Ovary (tissue), 7 donors: ENCODE measurements at regions not wholly inside any gene's neighbourhood (a gene's known extent, or its start where the extent isn't known, plus 50 kb on each side); places are given as distances from the start of the nearest gene placed in this dataset.

Experiments
- DNase-seq, 5 donors: peaks; one replicate each; pipeline ENCODE4 v3.0.0-alpha.2; 2019 to 2020
- H3K27ac ChIP-seq, 2 donors: fragments of 200-600 bp; one replicate each; pipeline versions ENCODE4 v1.5.1 to v1.8.0; 2019 to 2022
- H3K27me3 ChIP-seq: fragments of 200-600 bp; one replicate; pipeline ENCODE4 v1.8.0; 2022
- H3K36me3 ChIP-seq: fragments of 200-600 bp; sonication (generic); one replicate; pipeline ENCODE4 v1.5.1; 2019
- H3K4me1 ChIP-seq: one replicate; pipeline ENCODE4 v1.8.1; 2013; ENCODE audit warnings: mild to moderate bottlenecking, moderate library complexity; ENCODE audit not compliant: insufficient read depth
- H3K4me3 ChIP-seq: fragments of 200-600 bp; sonication (generic); one replicate; pipeline ENCODE4 v1.5.1; 2017
- H3K9me3 ChIP-seq, 2 donors: fragments of 200-600 bp in 1 of 2; sonication (generic) in 1 of 2; one replicate each; pipeline versions ENCODE4 v1.5.1 to v1.8.1; 2013 to 2019; ENCODE audit warnings: mild to moderate bottlenecking in 1 of 2, moderate library complexity in 1 of 2
- EP300 ChIP-seq: sonication (generic); formaldehyde crosslinking; IDR thresholded peaks from one replicate; pipeline ENCODE4 v1.6.1; 2017; ENCODE audit warnings: antibody characterized with exemption
- POLR2A ChIP-seq: fragments of 450-650 bp; IDR thresholded peaks from one replicate; pipeline ENCODE4 v1.6.1; 2017; ENCODE audit warnings: antibody characterized with exemption, mild to moderate bottlenecking, moderate library complexity
- WGBS, 3 donors: extraction: QIAGEN DNeasy Blood & Tissue Kit in 1 of 3; methylation state at CpG; one replicate each; pipeline versions ENCODE4 v1.1.5 to v1.1.7; 2013 to 2017; 5-methylcytosine and 5-hydroxymethylcytosine counted together
- intact Hi-C, 4 donors: fragments of 100-400 bp; cut with DNase I; formaldehyde crosslinking; loops; one replicate each; pipeline versions ENCODE4 v1.11.0 to v1.15.1; 2022 to 2023
- TF ChIP-seq, protein P1 (sequence below), 3 donors: fragments of 450-650 bp in 2 of 3; fragments of 200-600 bp in 1 of 3; IDR thresholded peaks; one replicate each; pipeline versions ENCODE4 v1.5.1 to v1.8.0; 2016 to 2022; ENCODE audit warnings: antibody characterized with exemption in 3 of 3, mild to moderate bottlenecking in 1 of 3
- donor health status: DM: no; HTN: no; CAD: no; lungs with moderate emphysema.
- donor health status: DM: no; HTN: no; CAD: no.
- donor health status: Bipolar disorder and iron deficiency.
- donor health status: DM: no; HTN: no; CAD: no.
- donor health status: DM: yes; HTN: yes; CAD: no.

DNA sequence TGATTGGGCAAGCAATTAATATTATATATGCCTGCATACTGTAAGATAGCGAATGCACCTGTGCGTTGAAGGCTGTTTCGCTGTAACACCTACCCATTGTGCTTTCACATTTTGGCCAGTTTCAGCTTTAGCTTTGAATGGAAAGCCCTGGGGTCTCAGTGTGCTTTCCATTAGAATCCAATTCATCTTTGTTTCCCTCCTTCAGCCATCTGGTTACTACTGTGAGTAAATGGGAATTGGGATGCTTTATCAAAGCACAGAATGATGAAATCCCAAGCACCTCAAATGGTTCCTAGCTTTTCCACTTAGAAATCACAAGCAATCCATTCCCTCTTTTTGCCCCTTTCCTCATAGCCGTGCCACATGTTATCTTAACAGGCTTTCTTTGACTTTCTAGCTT is 127.1 kb downstream of the HDGFL1 start:
- no peaks in the 10 kb centered on the region for H3K9me3 ChIP-seq
- H3K4me3 ChIP-seq, result no peak overlapping the region
- intact Hi-C loops, result no loop called here
- no peaks in the 10 kb centered on the region for H3K36me3 ChIP-seq
- WGBS, 3 donors, result 93 to 96% (median 96%) methylated on average over 4 of the region's 4 CpGs
- peaks cover 2% of the 10 kb centered on the region for H3K4me1 ChIP-seq
- TF ChIP-seq EP300, result no peak
- TF ChIP-seq POLR2A, result no peak
- TF ChIP-seq, protein P1, sequence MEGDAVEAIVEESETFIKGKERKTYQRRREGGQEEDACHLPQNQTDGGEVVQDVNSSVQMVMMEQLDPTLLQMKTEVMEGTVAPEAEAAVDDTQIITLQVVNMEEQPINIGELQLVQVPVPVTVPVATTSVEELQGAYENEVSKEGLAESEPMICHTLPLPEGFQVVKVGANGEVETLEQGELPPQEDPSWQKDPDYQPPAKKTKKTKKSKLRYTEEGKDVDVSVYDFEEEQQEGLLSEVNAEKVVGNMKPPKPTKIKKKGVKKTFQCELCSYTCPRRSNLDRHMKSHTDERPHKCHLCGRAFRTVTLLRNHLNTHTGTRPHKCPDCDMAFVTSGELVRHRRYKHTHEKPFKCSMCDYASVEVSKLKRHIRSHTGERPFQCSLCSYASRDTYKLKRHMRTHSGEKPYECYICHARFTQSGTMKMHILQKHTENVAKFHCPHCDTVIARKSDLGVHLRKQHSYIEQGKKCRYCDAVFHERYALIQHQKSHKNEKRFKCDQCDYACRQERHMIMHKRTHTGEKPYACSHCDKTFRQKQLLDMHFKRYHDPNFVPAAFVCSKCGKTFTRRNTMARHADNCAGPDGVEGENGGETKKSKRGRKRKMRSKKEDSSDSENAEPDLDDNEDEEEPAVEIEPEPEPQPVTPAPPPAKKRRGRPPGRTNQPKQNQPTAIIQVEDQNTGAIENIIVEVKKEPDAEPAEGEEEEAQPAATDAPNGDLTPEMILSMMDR (IDR thresholded peaks at IDR 0.05), result no peak
- DNase-seq, result no peak
- no peaks in the 10 kb centered on the region for H3K27me3 ChIP-seq
- H3K27ac ChIP-seq, result no peak overlapping the region

DNA sequence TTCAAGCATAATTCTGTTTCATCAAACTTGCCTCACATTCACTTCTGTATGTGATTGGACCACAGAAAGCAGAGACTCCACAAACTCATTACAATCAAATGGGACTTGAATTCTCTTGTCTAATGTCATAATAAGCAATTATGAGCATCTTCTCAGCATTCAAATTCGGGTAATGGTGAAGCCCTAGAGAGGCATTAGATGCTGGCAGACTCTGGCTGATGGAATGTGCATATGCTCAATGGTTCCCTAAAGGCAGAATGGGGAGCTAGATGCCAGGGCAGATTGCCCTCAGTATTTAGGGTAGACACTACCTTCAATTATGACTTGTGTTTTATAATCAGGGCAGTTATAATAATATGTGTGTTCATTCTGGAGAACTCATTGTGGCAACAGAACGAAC is 127.9 kb downstream of the HDGFL1 start:
- Histone ChIP-seq H3K27ac (no peak overlapping the region), H3K4me3 (no peak overlapping the region), H3K36me3 (no peaks in the 10 kb centered on the region), H3K27me3 (no peaks in the 10 kb centered on the region), H3K4me1 (peaks cover 2% of the 10 kb centered on the region), H3K9me3 (no peaks in the 10 kb centered on the region)
- WGBS, 3 donors, result 91 to 96% (median 95%) methylated on average over 2 of the region's 2 CpGs
- intact Hi-C loops, result no loop called here
- TF ChIP-seq EP300 (no peak), POLR2A (no peak)
- TF ChIP-seq, protein P1 (IDR thresholded peaks at IDR 0.05), result no peak
- DNase-seq, result no peak

DNA sequence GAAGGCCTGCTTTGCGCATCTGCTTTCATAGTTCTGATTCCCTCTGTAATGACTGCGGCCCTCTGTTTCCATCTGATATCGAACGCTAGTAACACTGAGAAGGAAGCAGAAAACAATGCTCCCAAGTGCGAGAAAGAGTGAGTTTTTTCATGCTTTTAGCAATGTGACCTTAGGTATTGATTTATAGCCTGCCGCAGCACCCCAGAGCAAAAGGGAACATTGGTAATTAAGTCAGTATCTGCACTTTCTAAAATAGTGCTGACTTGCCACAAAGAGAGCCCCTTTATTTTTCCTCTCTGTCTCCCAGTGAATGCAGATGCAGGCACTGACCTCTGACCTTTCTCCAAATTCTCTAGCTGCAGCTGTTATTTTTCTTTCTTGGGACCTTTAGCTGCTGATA is 129.8 kb downstream of the HDGFL1 start:
- Histone ChIP-seq H3K27ac (no peak overlapping the region), H3K4me1 (peaks cover 2% of the 10 kb centered on the region), H3K9me3 (no peaks in the 10 kb centered on the region), H3K27me3 (no peaks in the 10 kb centered on the region), H3K4me3 (no peak overlapping the region), H3K36me3 (no peaks in the 10 kb centered on the region)
- 22 to 56% (median 40%) methylated on average over 6 of the region's 6 CpGs for WGBS, 3 donors
- TF ChIP-seq, protein P1 (IDR thresholded peaks at IDR 0.05), result no peak
- no peak for TF ChIP-seq EP300
- TF ChIP-seq POLR2A, result no peak
- no peak for DNase-seq
- intact Hi-C loops, result no loop called here

DNA sequence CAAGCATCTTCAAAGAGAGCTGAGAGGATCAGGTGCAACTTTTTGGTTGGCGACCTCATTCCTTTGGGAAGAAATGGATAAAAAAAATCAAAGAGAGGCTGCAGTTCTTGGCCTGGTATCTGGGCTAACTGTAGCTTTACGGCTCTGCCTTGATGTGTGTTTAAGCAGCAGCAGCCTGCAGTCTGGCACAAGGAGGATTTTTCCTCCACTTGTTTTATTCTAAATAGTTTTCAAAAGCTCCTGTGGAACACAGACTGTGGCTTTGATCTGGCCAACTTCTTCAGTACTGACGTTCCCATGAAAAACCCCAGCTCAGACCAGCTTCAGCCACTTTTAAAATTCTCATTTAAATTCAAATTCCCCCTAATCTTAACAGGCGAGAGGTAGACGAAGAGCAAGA is 137.3 kb downstream of the HDGFL1 start:
- Histone ChIP-seq H3K27ac (no peak overlapping the region), H3K9me3 (no peaks in the 10 kb centered on the region), H3K4me3 (no peak overlapping the region), H3K4me1 (peaks cover 6% of the 10 kb centered on the region), H3K27me3 (no peaks in the 10 kb centered on the region), H3K36me3 (no peaks in the 10 kb centered on the region)
- WGBS, 3 donors, result 64 to 74% (median 71%) methylated on average over 5 of the region's 5 CpGs
- no peak for DNase-seq
- no peak for TF ChIP-seq EP300
- TF ChIP-seq POLR2A, result no peak
- TF ChIP-seq, protein P1 (IDR thresholded peaks at IDR 0.05), result no peak
- intact Hi-C loops, result no loop called here

DNA sequence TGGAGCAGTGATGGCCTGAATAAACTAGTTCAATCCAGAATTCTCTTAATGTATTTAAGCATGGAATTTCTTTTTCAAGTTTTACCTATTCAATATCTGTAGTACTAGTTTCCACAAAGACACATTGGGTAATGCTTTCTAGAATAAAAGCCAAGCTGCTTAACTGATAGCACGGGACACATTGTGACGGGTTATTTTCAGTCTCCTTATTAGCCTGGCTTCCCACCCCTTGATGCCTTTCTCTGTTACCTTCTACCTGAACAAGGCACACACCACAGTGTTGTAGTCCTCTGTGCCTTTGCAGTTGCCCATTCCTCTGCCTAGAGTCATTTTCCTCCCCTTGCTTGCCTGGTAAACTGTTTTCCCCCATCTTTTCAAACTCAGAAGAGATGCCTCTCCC is 139.1 kb downstream of the HDGFL1 start:
- Histone ChIP-seq H3K4me3 (no peak overlapping the region), H3K36me3 (no peaks in the 10 kb centered on the region), H3K4me1 (peaks cover 6% of the 10 kb centered on the region), H3K9me3 (no peaks in the 10 kb centered on the region), H3K27ac (no peak overlapping the region), H3K27me3 (no peaks in the 10 kb centered on the region)
- no peak for DNase-seq
- intact Hi-C loops, result no loop called here
- TF ChIP-seq, protein P1 (IDR thresholded peaks at IDR 0.05), result no peak
- TF ChIP-seq POLR2A (no peak), EP300 (no peak)
- WGBS, 3 donors, result 95 to 99% (median 97%) methylated on average over 2 of the region's 2 CpGs
